Neuronal stem cell (in vitro differentiated cells): ENCODE measurements at regions not wholly inside any gene's neighbourhood (a gene's known extent, or its start where the extent isn't known, plus 50 kb on each side); places are given as distances from the start of the nearest gene placed in this dataset.

ENCODE experiments used
- DNase-seq: peaks from one replicate; pipeline ENCODE4 v3.0.0-alpha.2; 2013; ENCODE audit warnings: low spot score
- H2AFZ ChIP-seq: one replicate; pipeline ENCODE4 v1.6.1; 2013; ENCODE audit warnings: mild to moderate bottlenecking, low read length, inconsistent platforms
- H2AK5ac ChIP-seq: 2 replicates; pipeline ENCODE4 v1.6.1; 2013; ENCODE audit warnings: low read depth, mild to moderate bottlenecking, inconsistent platforms, low read length, moderate library complexity, mixed read lengths
- H2BK120ac ChIP-seq: 2 replicates; pipeline ENCODE4 v1.6.1; 2013; ENCODE audit warnings: low read depth, mild to moderate bottlenecking, inconsistent platforms, low read length, moderate library complexity, mixed read lengths
- H2BK12ac ChIP-seq: one replicate; pipeline ENCODE4 v1.6.1; 2013; ENCODE audit warnings: low read length, inconsistent platforms
- H2BK15ac ChIP-seq: 2 replicates; pipeline ENCODE4 v1.6.1; 2013; ENCODE audit warnings: mild to moderate bottlenecking, low read length, inconsistent platforms, mixed read lengths
- H2BK5ac ChIP-seq: one replicate; pipeline ENCODE4 v1.6.1; 2013; ENCODE audit warnings: inconsistent platforms, mild to moderate bottlenecking, low read length, moderate library complexity
- H3K14ac ChIP-seq: one replicate; pipeline ENCODE4 v1.6.1; 2013; ENCODE audit warnings: low read length, inconsistent platforms
- H3K18ac ChIP-seq: 2 replicates; pipeline ENCODE4 v1.6.1; 2013; ENCODE audit warnings: low read length, inconsistent platforms
- H3K23ac ChIP-seq: 2 replicates; pipeline ENCODE4 v1.6.1; 2013; ENCODE audit warnings: low read depth, mild to moderate bottlenecking, mixed read lengths, low read length, inconsistent platforms; ENCODE audit not compliant: poor library complexity
- H3K27ac ChIP-seq: replicated peaks from 3 replicates; pipeline ENCODE4 v1.5.1; 2013; ENCODE audit warnings: low read length, inconsistent platforms
- H3K27me3 ChIP-seq, 3 experiments: 2 replicates each; pipeline ENCODE4 v1.6.1; 2013; ENCODE audit warnings: low read length in 3 of 3, mild to moderate bottlenecking in 2 of 3, inconsistent platforms in 1 of 3, low read depth in 1 of 3, mixed read lengths in 1 of 3, moderate library complexity in 1 of 3; ENCODE audit not compliant: control insufficient read depth in 3 of 3, insufficient read depth in 3 of 3
- H3K36me3 ChIP-seq, 2 donors: replicated peaks in 1 of 2; 2 replicates each; pipeline ENCODE4 v1.6.1; 2013; ENCODE audit warnings: low read length in 2 of 2; ENCODE audit not compliant: control insufficient read depth in 2 of 2, insufficient read depth in 2 of 2
- H3K4ac ChIP-seq: 2 replicates; pipeline ENCODE4 v1.6.1; 2013; ENCODE audit warnings: inconsistent platforms, mild to moderate bottlenecking, low read length, moderate library complexity
- H3K4me1 ChIP-seq, 2 donors: 1 replicate in 1 of 2; 2 replicates in 1 of 2; pipeline ENCODE4 v1.6.1; 2013; ENCODE audit warnings: low read length in 2 of 2, low read depth in 1 of 2; ENCODE audit not compliant: control insufficient read depth in 2 of 2, insufficient read depth in 1 of 2
- H3K4me2 ChIP-seq: one replicate; pipeline ENCODE4 v1.6.1; 2013; ENCODE audit warnings: mild to moderate bottlenecking, low read length, inconsistent platforms; ENCODE audit not compliant: insufficient read depth, poor library complexity, severe bottlenecking
- H3K4me3 ChIP-seq, 2 donors: 2 replicates each; pipeline ENCODE4 v1.5.1; 2013; ENCODE audit warnings: low read length in 2 of 2, mild to moderate bottlenecking in 2 of 2, inconsistent platforms in 1 of 2, moderate library complexity in 1 of 2
- H3K79me1 ChIP-seq: one replicate; pipeline ENCODE4 v1.6.1; 2013; ENCODE audit warnings: low read depth, mild to moderate bottlenecking, inconsistent platforms, low read length, moderate library complexity
- H3K9ac ChIP-seq: one replicate; pipeline ENCODE4 v1.6.1; 2013; ENCODE audit warnings: mild to moderate bottlenecking, low read depth, low read length, inconsistent platforms; ENCODE audit not compliant: poor library complexity
- H3K9me3 ChIP-seq, 2 donors: replicated peaks in 1 of 2; 2 replicates each; pipeline versions ENCODE3 to v1.6.1; 2013; ENCODE audit warnings: low read length in 2 of 2, mild to moderate bottlenecking in 2 of 2, inconsistent platforms in 1 of 2, low read depth in 1 of 2, mixed read lengths in 1 of 2, moderate library complexity in 1 of 2; ENCODE audit not compliant: control insufficient read depth in 2 of 2, insufficient read depth in 1 of 2
- H4K8ac ChIP-seq: one replicate; pipeline ENCODE4 v1.6.1; 2013; ENCODE audit warnings: low read depth, mild to moderate bottlenecking, inconsistent platforms, low read length, moderate library complexity
- H4K91ac ChIP-seq: one replicate; pipeline ENCODE4 v1.6.1; 2013; ENCODE audit warnings: low read length, low read depth, mild to moderate bottlenecking, inconsistent platforms; ENCODE audit not compliant: poor library complexity
- WGBS, 2 donors: extraction: QIAGEN DNeasy Blood & Tissue Kit; methylation state at CpG; one replicate each; pipeline ENCODE4 v1.1.7; 2013; ENCODE audit warnings: missing lambda C conversion rate in 2 of 2, mixed read lengths in 1 of 2; ENCODE audit not compliant: insufficient read length in 2 of 2, insufficient replicate concordance in 1 of 2; ENCODE audit errors: extremely low coverage in 2 of 2; 5-methylcytosine and 5-hydroxymethylcytosine counted together

DNA sequence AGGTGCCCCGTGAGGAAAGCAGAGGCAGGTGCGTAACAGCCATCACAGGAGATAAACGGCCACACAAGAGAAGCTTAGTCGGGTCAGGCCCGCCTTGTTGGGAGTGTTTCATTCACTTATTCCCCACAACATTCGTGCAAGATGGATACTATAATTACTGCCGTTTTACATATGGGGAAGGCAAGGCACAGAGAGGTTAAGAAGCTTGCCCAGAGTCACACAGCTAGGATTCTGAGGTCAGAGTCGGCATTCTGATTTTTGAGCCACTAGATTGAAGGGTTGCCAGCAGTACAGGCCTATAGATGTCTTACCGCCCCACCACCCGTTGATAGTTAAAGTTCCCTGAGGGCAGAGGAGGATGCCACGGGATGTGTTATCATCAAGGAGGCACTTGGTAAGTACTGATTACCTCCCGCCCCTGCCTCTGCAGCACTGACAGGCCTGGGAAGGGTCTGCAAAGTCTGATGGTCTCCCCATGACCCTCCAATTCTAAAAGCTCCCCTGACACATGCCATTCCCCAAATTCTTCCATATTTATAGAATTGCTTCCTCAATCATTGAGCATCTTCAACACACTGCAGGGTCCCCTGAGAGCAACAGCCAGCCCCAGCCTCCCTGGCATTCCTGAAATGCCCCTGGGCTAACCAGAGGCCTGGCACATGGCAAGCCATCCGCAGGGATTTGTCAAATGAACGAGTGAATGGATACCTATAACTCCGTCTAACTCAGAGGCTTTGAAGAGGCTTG lies 74.7 kb upstream of the CLDN14 start:
- Histone ChIP-seq H4K8ac (no peak overlapping the region), H3K4me3 (no peak overlapping the region), H3K9ac (no peak overlapping the region), H3K27me3 (peaks cover 0 to 23% (median 0%) of the 10 kb centered on the region in 3 experiments), H2AFZ (no peak overlapping the region), H3K4me1 (no peaks in the 10 kb centered on the region), H4K91ac (no peak overlapping the region), H3K9me3 (no peaks in the 10 kb centered on the region), H3K23ac (no peak overlapping the region), H3K18ac (no peak overlapping the region), H3K4ac (no peak overlapping the region), H3K36me3 (no peaks in the 10 kb centered on the region), H3K27ac (no peak overlapping the region), H2BK5ac (no peak overlapping the region), H2BK12ac (no peak overlapping the region), H2BK15ac (no peak overlapping the region), H3K14ac (no peak overlapping the region), H3K79me1 (no peaks in the 10 kb centered on the region), H3K4me2 (no peak overlapping the region), H2BK120ac (no peak overlapping the region), H2AK5ac (no peak overlapping the region)
- DNase-seq, result no peak
- WGBS, 2 donors, result no CpG with 5 or more reads among the region's 15 CpGs

- no peak for DNase-seq
- Histone ChIP-seq H3K4me1 (no peaks in the 10 kb centered on the region), H3K4ac (no peak overlapping the region), H3K9me3 (no peaks in the 10 kb centered on the region), H3K14ac (no peak overlapping the region), H4K8ac (no peak overlapping the region), H3K36me3 (no peaks in the 10 kb centered on the region), H3K27me3 (peaks cover 0 to 21% (median 0%) of the 10 kb centered on the region in 3 experiments), H2AFZ (no peak overlapping the region), H3K27ac (no peak overlapping the region), H4K91ac (no peak overlapping the region), H2BK15ac (no peak overlapping the region), H2BK5ac (no peak overlapping the region), H2BK120ac (no peak overlapping the region), H3K4me2 (no peak overlapping the region), H3K4me3 (no peak overlapping the region), H3K18ac (no peak overlapping the region), H3K23ac (no peak overlapping the region), H3K9ac (no peak overlapping the region), H2AK5ac (no peak overlapping the region), H2BK12ac (no peak overlapping the region), H3K79me1 (no peaks in the 10 kb centered on the region)
- no CpG with 5 or more reads among the region's 16 CpGs for WGBS, 2 donors
Observed at GRCh38 chr21:36555199-36555800, 75.4 kb upstream of the CLDN14 start.

GRCh38 chr21:36557316-36557715 lies 77.4 kb upstream of the CLDN14 start:
- Histone ChIP-seq H2BK12ac (no peak overlapping the region), H4K91ac (no peak overlapping the region), H3K27ac (no peak overlapping the region), H3K14ac (no peak overlapping the region), H2AFZ (no peak overlapping the region), H2BK15ac (no peak overlapping the region), H3K4me2 (no peak overlapping the region), H2BK120ac (no peak overlapping the region), H3K18ac (no peak overlapping the region), H2AK5ac (no peak overlapping the region), H3K4me3 (no peak overlapping the region), H3K4me1 (no peaks in the 10 kb centered on the region), H3K36me3 (peaks cover 0 to 2% of the 10 kb centered on the region in 2 donors), H4K8ac (no peak overlapping the region), H2BK5ac (no peak overlapping the region), H3K4ac (no peak overlapping the region), H3K9ac (no peak overlapping the region), H3K27me3 (peaks cover 0 to 10% (median 0%) of the 10 kb centered on the region in 3 experiments), H3K23ac (no peak overlapping the region), H3K9me3 (no peaks in the 10 kb centered on the region), H3K79me1 (no peaks in the 10 kb centered on the region)
- WGBS, 2 donors, result no CpG with 5 or more reads among the region's 3 CpGs
- DNase-seq, result no peak

DNA sequence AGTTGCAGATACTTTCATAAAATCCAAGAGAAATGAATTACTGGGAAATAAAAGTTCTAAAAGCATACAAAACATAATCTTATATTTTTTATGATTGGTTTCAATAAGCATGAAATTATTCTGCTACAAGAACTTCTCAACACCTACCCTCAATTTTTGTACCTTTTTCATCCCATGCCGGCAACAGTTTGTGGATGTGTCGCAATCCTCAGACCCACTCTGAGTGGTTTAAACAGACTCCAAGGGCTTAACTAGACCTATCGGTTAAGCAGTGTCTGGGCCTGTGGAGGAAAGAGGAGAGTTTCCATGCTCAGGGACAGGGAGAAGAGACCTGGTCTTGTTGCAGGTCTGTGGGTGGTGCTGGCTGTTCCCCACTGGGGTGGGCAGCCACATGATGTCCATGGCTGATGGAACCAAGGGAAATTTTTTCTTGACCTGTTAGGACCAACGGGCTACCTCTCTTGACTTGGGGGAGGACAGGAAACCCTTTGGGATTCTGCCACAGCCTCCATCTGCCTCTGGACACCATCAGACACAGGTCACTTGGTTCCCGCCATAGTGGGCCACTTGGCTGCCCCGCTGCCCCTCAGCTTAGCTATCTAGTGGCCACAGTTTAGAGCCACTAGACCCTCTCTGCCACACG lies 81.1 kb upstream of the CLDN14 start:
- Histone ChIP-seq H2BK15ac (no peak overlapping the region), H3K4me1 (no peaks in the 10 kb centered on the region), H3K27ac (no peak overlapping the region), H3K27me3 (peaks cover 0 to 5% (median 0%) of the 10 kb centered on the region in 3 experiments), H3K4me3 (no peak overlapping the region), H4K91ac (no peak overlapping the region), H2AK5ac (no peak overlapping the region), H3K14ac (no peak overlapping the region), H3K23ac (no peak overlapping the region), H3K4me2 (no peak overlapping the region), H3K9me3 (peaks cover 0 to 3% of the 10 kb centered on the region in 2 donors), H2BK120ac (no peak overlapping the region), H4K8ac (no peak overlapping the region), H3K18ac (no peak overlapping the region), H3K79me1 (no peaks in the 10 kb centered on the region), H2AFZ (no peak overlapping the region), H3K9ac (no peak overlapping the region), H2BK5ac (no peak overlapping the region), H2BK12ac (no peak overlapping the region), H3K4ac (no peak overlapping the region), H3K36me3 (peaks cover 0 to 2% of the 10 kb centered on the region in 2 donors)
- DNase-seq, result no peak
- no CpG with 5 or more reads among the region's 7 CpGs for WGBS, 2 donors
